ENCODE measurements at regions not wholly inside any gene's neighbourhood (a gene's known extent, or its start where the extent isn't known, plus 50 kb on each side); places are given as distances from the start of the nearest gene placed in this dataset.

DNA sequence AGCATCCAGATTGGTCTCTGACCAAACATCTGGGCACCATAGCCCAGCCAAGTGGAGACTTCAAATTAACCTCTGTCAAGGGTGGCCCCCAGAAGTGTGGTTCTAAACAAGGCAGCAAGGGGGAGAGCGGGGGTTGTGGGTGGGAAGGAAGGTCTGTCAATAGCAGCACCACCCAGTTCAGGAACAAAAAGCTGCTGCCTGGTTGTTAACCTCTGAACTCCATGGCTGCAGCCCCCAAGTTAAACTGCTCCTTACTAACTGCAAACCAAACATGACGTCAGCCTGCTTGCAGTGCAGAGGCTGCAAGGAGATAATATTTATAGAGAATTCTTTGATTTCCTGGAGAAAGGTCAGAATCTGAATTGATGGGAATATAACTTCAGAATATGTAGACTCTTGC lies 76.5 kb downstream of the ARL4C start:
- no peaks in the 10 kb centered on the region for H3K27me3 ChIP-seq
- DNase-seq (ENCODE audit: extremely low spot score), result no peak
- peaks cover 0 to 18% (median 4%) of the 10 kb centered on the region in 4 donors for H3K4me1 ChIP-seq
- intact Hi-C loops (cut with DNase I), result no loop called here
- no peaks in the 10 kb centered on the region for H3K9me3 ChIP-seq
- WGBS, result 58% methylated on average over 2 of the region's 2 CpGs
- H3K4me3 ChIP-seq, result no peak overlapping the region
- H3K36me3 ChIP-seq, result no peaks in the 10 kb centered on the region
- TF ChIP-seq POLR2A (IDR thresholded peaks at IDR 0.05; ENCODE audit: low read depth) (no peak), EP300 (IDR thresholded peaks at IDR 0.05) (no peak), CTCF (IDR thresholded peaks at IDR 0.05) (no peak)
- H3K27ac ChIP-seq (replicated peaks in 1 of 4), result no peak overlapping the region

- no peak for TF ChIP-seq POLR2A (IDR thresholded peaks at IDR 0.05; ENCODE audit: low read depth)
- no peak for TF ChIP-seq CTCF (IDR thresholded peaks at IDR 0.05)
- TF ChIP-seq EP300 (IDR thresholded peaks at IDR 0.05), result no peak
- TF ChIP-seq POLR2AphosphoS5 (IDR thresholded peaks at IDR 0.05), result no peak
- Histone ChIP-seq H3K9me3 (no peaks in the 10 kb centered on the region), H3K4me3 (no peak overlapping the region), H3K4me1 (peaks cover 0 to 16% (median 4%) of the 10 kb centered on the region in 4 donors), H3K27me3 (no peaks in the 10 kb centered on the region), H3K36me3 (no peaks in the 10 kb centered on the region), H3K27ac (replicated peaks in 1 of 4) (no peak overlapping the region)
- intact Hi-C loops (cut with DNase I), result no loop called here
- WGBS, result 92% methylated on average over 5 of the region's 5 CpGs
- no peak for DNase-seq (ENCODE audit: extremely low spot score)
Measured at GRCh38 chr2:234419726-234420125, 77.2 kb downstream of the ARL4C start.

GRCh38 chr2:234415706-234416105 lies 81.2 kb downstream of the ARL4C start:
- Histone ChIP-seq H3K4me3 (no peak overlapping the region), H3K9me3 (no peaks in the 10 kb centered on the region), H3K27ac (replicated peaks in 1 of 4) (no peak overlapping the region), H3K36me3 (no peaks in the 10 kb centered on the region), H3K4me1 (no peaks in the 10 kb centered on the region), H3K27me3 (no peaks in the 10 kb centered on the region)
- DNase-seq (ENCODE audit: extremely low spot score), result no peak
- intact Hi-C loops (cut with DNase I), result no loop called here
- 90% methylated on average over 4 of the region's 4 CpGs for WGBS
- TF ChIP-seq POLR2AphosphoS5 (IDR thresholded peaks at IDR 0.05) (no peak), POLR2A (IDR thresholded peaks at IDR 0.05; ENCODE audit: low read depth) (no peak), CTCF (IDR thresholded peaks at IDR 0.05) (no peak), EP300 (IDR thresholded peaks at IDR 0.05) (no peak)

- TF ChIP-seq POLR2AphosphoS5 (IDR thresholded peaks at IDR 0.05) (no peak), EP300 (IDR thresholded peaks at IDR 0.05) (no peak), POLR2A (IDR thresholded peaks at IDR 0.05; ENCODE audit: low read depth) (no peak), CTCF (IDR thresholded peaks at IDR 0.05) (no peak)
- 78% methylated on average over 6 of the region's 6 CpGs for WGBS
- Histone ChIP-seq H3K27ac (replicated peaks in 1 of 4) (no peak overlapping the region), H3K36me3 (no peaks in the 10 kb centered on the region), H3K27me3 (no peaks in the 10 kb centered on the region), H3K4me3 (no peak overlapping the region), H3K4me1 (no peaks in the 10 kb centered on the region), H3K9me3 (no peaks in the 10 kb centered on the region)
- no peak for DNase-seq (ENCODE audit: extremely low spot score)
- intact Hi-C loops (cut with DNase I), result no loop called here
Measured at GRCh38 chr2:234414596-234414995, 82.3 kb downstream of the ARL4C start.

DNA sequence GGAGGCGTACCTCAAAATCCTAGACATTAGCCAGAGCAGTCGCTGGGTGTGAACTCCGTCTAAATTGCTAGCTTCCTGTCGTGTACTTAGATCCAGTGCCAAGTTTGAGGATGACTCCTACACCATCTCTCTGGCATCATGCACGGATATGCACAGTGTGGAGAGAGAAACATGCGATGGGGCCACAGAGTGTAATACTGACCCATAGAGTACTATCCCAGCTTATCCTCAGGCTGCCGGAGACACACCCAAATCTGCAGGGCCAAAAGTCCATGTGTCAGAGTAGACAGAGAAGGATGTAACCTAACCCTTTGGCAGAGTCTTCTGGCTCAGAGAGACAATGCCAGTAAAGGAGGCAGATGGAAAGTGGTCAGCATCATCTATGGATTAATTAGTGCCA lies 84.2 kb downstream of the ARL4C start:
- DNase-seq (ENCODE audit: extremely low spot score), result no peak
- H3K27me3 ChIP-seq, result no peaks in the 10 kb centered on the region
- intact Hi-C loops (cut with DNase I), result no loop called here
- TF ChIP-seq EP300 (IDR thresholded peaks at IDR 0.05), result no peak
- TF ChIP-seq CTCF (IDR thresholded peaks at IDR 0.05), result no peak
- H3K36me3 ChIP-seq, result no peaks in the 10 kb centered on the region
- H3K4me1 ChIP-seq, result no peaks in the 10 kb centered on the region
- H3K4me3 ChIP-seq, result no peak overlapping the region
- no peaks in the 10 kb centered on the region for H3K9me3 ChIP-seq
- H3K27ac ChIP-seq (replicated peaks in 1 of 4), result no peak overlapping the region
- 49% methylated on average over 7 of the region's 7 CpGs for WGBS

Data from esophagus muscularis mucosa (tissue), 4 donors.